ENCODE measurements at regions not wholly inside any gene's neighbourhood (a gene's known extent, or its start where the extent isn't known, plus 50 kb on each side); places are given as distances from the start of the nearest gene placed in this dataset.
A peak's percentile ranks its signal among the peaks of the same experiment; 100 is the strongest.

DNA sequence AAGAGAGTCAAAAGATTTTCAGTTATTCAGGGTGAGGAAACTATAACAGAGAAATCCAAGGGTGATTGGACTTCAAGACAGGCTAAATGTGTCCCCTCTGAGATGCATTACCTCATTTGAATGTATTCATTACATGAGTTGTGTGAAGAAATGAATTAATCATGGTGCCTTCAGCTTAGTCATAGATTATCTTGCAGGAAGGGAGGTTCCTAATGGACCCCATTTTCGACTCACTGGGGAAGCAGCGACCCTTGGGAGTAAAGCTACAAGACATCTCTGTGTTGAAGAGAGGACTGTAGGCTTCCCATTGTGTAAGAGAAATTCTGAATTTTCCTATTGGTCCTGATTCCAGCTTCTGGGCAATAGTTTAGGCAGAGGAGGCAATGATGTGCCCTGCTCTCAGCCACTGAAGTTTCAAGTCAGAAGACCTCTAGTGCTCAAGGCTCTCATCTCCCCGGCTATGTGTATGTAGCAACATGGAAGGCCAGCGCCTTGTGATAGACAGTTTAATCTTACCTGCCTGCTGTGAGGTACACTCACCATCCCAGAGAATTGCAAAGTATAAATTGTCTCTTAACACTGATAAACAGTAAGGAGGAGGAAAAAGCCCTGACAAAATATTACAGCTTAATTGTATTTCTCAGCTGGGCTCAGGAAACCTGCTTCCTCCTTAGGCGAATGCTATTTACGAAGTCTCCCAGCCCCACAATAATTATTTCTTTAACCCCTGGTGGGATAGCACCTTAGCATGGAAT is 133.8 kb downstream of the PDCD6IP start:
- TF ChIP-seq, protein P1, sequence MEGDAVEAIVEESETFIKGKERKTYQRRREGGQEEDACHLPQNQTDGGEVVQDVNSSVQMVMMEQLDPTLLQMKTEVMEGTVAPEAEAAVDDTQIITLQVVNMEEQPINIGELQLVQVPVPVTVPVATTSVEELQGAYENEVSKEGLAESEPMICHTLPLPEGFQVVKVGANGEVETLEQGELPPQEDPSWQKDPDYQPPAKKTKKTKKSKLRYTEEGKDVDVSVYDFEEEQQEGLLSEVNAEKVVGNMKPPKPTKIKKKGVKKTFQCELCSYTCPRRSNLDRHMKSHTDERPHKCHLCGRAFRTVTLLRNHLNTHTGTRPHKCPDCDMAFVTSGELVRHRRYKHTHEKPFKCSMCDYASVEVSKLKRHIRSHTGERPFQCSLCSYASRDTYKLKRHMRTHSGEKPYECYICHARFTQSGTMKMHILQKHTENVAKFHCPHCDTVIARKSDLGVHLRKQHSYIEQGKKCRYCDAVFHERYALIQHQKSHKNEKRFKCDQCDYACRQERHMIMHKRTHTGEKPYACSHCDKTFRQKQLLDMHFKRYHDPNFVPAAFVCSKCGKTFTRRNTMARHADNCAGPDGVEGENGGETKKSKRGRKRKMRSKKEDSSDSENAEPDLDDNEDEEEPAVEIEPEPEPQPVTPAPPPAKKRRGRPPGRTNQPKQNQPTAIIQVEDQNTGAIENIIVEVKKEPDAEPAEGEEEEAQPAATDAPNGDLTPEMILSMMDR (IDR thresholded peaks at IDR 0.05; ENCODE audit: insufficient read depth, low read depth, low read length, missing control alignments) = no peak
- no peak overlapping the region for H3K4me3 ChIP-seq (ENCODE audit: low read length)
- DNase-seq (ENCODE audit: low read depth) = no peak

DNA sequence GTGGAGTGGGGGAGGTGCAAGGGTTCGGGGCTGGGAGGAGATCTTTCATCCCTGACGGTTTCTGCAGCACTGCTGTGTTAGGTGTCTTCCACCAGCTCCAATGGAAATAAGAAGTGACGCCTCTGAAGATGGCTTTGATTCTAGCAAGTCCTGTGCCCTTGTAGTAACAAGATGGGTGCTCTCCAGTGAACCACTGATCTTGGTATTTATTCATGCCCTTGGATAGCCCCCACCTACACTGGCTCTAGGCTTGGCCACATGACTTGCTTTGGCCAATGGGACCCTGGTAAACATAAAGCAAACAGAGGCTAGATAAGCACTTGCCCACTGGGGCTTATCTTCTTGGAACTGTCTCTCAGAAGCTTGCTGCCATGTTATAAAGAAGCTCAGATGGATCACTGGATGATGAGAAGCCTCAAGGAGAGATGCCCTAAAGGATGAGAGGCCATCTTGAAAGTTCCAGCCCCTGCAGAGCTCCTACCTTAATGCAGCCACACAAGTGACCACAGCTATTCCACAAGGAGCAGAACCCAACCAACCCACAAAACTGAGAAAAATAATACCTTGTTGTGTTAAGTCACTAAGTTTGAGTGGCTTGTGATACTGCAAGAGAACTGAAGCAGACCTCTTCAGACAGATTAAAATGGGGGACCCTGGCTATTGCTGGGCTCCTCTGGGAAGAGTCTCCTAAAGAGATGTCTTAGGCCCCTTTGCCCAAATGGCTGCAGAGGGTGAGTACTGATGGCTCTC is 137.9 kb downstream of the PDCD6IP start:
- no peak overlapping the region for H3K4me3 ChIP-seq (ENCODE audit: low read length)
- TF ChIP-seq, protein P1 (IDR thresholded peaks at IDR 0.05; ENCODE audit: insufficient read depth, low read depth, low read length, missing control alignments) = no peak
- DNase-seq (ENCODE audit: low read depth) = no peak

DNA sequence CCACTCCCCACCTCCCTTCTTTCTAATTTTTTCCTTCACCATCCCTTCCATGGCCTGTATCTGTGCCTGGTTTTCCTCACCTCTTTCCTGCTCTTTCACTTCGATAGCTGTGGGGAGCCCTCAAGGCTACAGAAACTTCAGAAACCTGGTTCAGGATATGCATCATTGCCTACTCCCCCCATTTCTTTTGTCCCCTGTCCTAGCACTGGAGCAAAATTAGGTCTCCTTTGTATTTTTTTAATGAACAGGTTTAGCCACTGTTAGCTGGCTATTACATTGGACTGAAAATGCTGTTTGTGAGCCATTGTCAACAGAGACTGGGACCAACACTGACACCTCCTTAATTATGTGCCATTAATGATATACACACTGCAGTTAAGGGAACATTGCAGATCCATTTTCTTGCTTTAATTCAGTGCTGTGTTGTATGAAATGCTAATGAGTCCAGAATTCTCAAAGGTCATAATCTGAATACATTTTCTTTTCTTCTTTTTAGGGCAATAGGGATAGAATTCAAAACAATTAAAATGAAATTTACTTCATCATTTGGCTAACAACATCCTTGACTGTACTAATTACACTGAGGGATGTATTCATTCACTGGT is 138.6 kb downstream of the PDCD6IP start:
- TF ChIP-seq, protein P1 (IDR thresholded peaks at IDR 0.05; ENCODE audit: insufficient read depth, low read depth, low read length, missing control alignments) = no peak
- DNase-seq (ENCODE audit: low read depth) = no peak
- H3K4me3 ChIP-seq (ENCODE audit: low read length) = no peak overlapping the region

DNA sequence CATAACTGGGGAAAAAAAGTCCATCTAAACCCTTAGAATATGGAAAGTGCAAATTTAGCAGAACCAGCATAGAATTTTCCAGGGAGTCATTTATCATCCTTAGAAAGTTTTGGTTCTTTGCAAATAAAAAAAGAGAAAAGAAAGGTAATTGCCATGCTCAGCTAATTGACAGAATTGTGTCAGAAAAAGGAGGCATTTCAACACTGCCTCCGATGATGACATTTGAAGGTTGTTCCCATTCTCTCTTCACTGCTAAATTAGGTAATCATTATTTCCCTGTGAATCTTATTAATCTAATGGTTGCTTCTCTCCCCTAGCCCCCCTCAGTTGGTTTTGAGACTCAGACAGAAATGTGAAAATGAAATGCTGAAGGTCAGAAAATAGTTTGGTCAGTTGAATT is 139.2 kb downstream of the PDCD6IP start:
- no peak for DNase-seq (ENCODE audit: low read depth)
- no peak overlapping the region for H3K4me3 ChIP-seq (ENCODE audit: low read length)
- TF ChIP-seq, protein P1 (IDR thresholded peaks at IDR 0.05; ENCODE audit: insufficient read depth, low read depth, low read length, missing control alignments) = no peak

DNA sequence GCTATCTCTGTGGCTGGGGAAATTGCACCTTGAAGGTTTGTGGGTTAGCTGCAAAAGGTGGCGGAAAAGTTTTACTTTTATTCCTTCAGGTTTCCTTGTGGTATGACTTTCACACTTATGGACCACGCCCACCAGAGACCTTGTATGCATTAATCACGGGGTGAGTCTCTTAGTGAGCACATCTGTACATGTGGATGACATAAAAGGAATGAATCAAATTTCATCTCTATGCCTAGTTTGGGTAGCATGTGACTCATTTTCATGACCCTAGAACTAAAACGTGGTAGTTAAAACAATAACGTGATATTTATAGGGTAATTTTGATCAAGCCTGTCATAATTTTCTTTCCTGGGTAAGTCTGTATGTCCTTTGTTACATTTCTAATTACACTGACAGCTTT is 141.7 kb downstream of the PDCD6IP start:
- peak; percentile 96 for DNase-seq (ENCODE audit: low read depth)
- TF ChIP-seq, protein P1 (IDR thresholded peaks at IDR 0.05; ENCODE audit: insufficient read depth, low read depth, low read length, missing control alignments) = no peak
- no peak overlapping the region for H3K4me3 ChIP-seq (ENCODE audit: low read length)

DNA sequence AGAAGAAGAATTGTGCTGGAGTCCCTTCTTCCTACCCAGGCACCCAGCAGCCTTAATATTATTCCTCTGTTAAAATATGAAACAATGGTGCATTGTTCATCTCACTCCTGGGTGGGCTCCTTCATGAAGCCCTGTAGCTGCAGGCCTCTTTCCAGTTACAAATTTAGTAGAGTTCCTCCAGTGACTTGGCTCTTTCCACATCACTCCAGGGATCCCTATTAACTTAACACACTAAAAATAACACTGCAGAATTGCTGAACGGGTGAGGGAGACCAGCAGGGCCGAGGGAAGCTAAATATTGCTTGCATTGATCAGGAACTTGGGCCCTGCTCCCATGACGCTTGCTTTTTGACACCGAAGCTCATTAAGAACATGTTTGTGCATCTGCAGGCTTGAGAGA is 142.3 kb downstream of the PDCD6IP start:
- DNase-seq (ENCODE audit: low read depth) = no peak
- no peak overlapping the region for H3K4me3 ChIP-seq (ENCODE audit: low read length)
- TF ChIP-seq, protein P1 (IDR thresholded peaks at IDR 0.05; ENCODE audit: insufficient read depth, low read depth, low read length, missing control alignments) = no peak
